ENCODE measurements at regions not wholly inside any gene's neighbourhood (a gene's known extent, or its start where the extent isn't known, plus 50 kb on each side); places are given as distances from the start of the nearest gene placed in this dataset.

DNA sequence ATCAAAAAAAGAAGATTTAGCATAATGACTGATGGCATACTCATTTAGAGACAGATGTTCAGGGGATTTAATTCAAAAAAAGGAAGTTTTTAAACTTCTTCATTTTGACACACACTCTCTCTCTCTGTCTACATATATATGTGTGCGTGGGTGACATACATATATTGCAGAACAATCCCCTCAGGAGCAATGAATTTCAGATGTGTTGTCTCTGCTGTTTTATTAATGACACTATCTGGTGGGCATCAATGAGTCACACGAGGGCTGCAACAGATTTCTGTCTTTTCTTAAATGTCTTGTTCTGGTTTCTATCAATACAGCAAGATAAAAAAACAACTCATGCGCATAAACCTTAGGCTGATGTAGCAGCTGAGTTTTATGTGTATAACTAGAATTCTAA is 123.5 kb upstream of the SLCO6A1 start:
- TF ChIP-seq, protein P1, sequence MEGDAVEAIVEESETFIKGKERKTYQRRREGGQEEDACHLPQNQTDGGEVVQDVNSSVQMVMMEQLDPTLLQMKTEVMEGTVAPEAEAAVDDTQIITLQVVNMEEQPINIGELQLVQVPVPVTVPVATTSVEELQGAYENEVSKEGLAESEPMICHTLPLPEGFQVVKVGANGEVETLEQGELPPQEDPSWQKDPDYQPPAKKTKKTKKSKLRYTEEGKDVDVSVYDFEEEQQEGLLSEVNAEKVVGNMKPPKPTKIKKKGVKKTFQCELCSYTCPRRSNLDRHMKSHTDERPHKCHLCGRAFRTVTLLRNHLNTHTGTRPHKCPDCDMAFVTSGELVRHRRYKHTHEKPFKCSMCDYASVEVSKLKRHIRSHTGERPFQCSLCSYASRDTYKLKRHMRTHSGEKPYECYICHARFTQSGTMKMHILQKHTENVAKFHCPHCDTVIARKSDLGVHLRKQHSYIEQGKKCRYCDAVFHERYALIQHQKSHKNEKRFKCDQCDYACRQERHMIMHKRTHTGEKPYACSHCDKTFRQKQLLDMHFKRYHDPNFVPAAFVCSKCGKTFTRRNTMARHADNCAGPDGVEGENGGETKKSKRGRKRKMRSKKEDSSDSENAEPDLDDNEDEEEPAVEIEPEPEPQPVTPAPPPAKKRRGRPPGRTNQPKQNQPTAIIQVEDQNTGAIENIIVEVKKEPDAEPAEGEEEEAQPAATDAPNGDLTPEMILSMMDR (IDR thresholded peaks at IDR 0.05): no peak
- no peak for TF ChIP-seq POLR2A (IDR thresholded peaks at IDR 0.05)

Measured in body of pancreas (tissue), 4 donors.